ENCODE measurements at regions not wholly inside any gene's neighbourhood (a gene's known extent, or its start where the extent isn't known, plus 50 kb on each side); places are given as distances from the start of the nearest gene placed in this dataset.

DNA sequence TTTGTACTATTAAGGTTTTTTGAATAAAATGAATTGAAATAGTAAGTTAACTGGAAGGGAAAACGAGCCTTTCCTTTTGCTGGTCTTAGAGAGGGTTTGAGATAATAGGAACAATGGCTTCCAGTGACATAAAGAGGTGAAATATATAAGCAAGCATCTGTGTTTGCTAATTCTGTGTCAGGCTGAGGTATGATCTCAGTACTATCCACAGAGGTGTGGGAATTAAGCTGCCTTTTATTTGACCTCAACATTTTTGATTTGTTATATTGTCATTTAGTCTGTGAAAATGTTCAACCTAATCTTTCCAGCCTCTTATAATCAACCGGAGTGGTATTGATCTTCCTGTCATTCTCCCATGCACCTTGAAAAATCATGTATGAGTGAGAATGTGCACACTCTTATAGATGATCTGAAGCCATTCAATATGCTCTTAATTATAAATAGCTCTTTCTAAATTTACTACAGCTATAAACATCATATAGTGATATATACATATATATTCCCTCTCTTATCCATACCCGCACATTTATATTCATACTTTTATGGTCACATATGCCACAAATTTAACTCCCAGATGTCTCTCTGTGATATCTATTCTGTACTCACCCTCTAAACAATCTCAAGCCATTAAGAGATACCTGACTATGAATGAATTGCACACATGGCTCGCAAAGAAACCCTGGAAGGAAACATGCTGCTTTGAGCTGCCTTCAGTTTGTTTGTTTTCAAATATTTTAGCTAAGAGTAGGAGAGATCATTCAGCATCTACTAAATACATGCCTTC lies 754.7 kb upstream of the NRSN1 start:
- Histone ChIP-seq H3K9me3 (no peaks in the 10 kb centered on the region), H3K27me3 (no peaks in the 10 kb centered on the region), H3K27ac (no peak overlapping the region), H3K36me3 (no peaks in the 10 kb centered on the region), H3K4me1 (no peaks in the 10 kb centered on the region), H3K4me3 (no peak overlapping the region)
- WGBS, 2 donors: 58 to 72% methylated on average over 4 of the region's 4 CpGs
- TF ChIP-seq EP300 (IDR thresholded peaks at IDR 0.05) (no peak), POLR2A (IDR thresholded peaks at IDR 0.05) (no peak)
- TF ChIP-seq, protein P1, sequence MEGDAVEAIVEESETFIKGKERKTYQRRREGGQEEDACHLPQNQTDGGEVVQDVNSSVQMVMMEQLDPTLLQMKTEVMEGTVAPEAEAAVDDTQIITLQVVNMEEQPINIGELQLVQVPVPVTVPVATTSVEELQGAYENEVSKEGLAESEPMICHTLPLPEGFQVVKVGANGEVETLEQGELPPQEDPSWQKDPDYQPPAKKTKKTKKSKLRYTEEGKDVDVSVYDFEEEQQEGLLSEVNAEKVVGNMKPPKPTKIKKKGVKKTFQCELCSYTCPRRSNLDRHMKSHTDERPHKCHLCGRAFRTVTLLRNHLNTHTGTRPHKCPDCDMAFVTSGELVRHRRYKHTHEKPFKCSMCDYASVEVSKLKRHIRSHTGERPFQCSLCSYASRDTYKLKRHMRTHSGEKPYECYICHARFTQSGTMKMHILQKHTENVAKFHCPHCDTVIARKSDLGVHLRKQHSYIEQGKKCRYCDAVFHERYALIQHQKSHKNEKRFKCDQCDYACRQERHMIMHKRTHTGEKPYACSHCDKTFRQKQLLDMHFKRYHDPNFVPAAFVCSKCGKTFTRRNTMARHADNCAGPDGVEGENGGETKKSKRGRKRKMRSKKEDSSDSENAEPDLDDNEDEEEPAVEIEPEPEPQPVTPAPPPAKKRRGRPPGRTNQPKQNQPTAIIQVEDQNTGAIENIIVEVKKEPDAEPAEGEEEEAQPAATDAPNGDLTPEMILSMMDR (IDR thresholded peaks at IDR 0.05): no peak
- no peak for DNase-seq (ENCODE audit: low spot score in 2 of 2)

DNA sequence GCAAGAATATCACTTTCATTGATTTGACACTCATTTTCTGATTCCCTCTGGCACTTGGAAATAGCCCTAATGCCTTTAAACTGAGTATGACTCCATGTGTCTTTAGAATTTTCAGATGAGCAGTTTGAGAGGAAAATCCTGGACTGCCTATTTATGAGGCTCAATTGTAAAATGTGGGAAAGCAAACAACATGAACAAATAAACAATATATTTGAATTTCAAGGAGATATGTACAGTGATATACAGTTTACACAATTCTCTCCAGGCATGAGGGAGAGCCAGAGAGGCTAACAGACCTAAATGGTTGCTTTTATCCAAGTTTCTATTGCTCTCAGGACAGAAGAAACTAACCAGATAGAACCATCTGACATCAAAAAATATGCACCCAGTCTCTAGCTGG lies 748.2 kb upstream of the NRSN1 start:
- no peak overlapping the region for H3K4me3 ChIP-seq
- H3K9me3 ChIP-seq: no peaks in the 10 kb centered on the region
- no peaks in the 10 kb centered on the region for H3K4me1 ChIP-seq
- no peak for TF ChIP-seq POLR2A (IDR thresholded peaks at IDR 0.05)
- TF ChIP-seq, protein P1 (IDR thresholded peaks at IDR 0.05): no peak
- TF ChIP-seq EP300 (IDR thresholded peaks at IDR 0.05): no peak
- DNase-seq (ENCODE audit: low spot score in 2 of 2): no peak
- no peaks in the 10 kb centered on the region for H3K36me3 ChIP-seq
- H3K27ac ChIP-seq: no peak overlapping the region
- no peaks in the 10 kb centered on the region for H3K27me3 ChIP-seq

DNA sequence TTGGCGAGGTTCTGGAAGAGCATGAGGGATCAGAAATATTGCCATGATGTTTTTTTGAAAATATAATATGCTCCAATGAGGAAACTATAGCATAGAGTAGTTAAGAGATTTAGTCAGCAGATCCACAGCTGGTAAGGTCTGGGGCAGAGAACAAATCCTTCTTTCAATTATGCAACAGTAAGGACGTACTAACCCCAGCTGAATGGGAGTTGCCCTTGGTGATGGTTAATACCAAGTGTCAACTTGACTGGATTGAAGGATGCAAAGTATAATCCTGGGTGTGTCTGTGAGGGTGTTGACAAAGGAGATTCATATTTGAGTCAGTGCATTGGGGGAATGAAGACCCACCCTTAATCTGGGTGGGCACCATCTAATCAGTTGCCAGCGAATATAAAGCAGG lies 745.5 kb upstream of the NRSN1 start:
- 84 to 88% methylated on average over 3 of the region's 3 CpGs for WGBS, 2 donors
- no peak overlapping the region for H3K4me3 ChIP-seq

DNA sequence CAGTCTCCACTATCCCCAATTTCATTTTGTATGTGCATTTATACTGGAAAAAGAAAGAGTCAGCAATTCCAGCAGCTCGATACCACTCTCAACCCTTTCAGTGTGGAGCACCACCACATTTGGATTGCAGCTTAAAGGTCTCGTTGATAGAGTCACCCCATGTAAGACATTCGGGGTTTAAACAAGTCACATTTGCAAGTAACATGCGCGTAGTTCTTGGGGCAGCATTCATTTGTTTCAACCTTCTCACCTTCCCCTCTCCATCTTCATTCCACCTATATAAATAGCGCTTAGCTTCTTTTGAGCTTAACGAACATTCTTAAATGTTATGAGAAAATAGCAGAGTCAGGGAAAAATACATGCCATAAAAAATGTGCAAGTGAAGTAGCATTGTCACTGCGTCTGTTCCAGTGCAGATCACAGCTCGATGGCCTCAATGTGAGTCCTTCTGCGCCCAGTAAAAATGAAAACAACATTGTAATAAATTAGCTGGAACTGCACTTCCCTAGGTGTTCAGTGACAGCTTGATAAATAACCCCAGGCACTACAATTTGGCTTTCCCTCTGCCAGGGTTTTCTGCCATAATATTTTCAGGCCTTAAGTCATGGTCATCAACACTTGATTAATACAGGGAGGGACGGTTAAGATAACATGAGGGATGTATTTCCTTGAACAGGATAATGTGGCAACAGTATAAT lies 737.8 kb upstream of the NRSN1 start:
- WGBS, 2 donors: 83 to 90% methylated on average over 11 of the region's 11 CpGs

More for the DNA sequence above, 745.5 kb upstream of the NRSN1 start:
- Histone ChIP-seq H3K9me3 (no peaks in the 10 kb centered on the region), H3K27ac (no peak overlapping the region), H3K36me3 (no peaks in the 10 kb centered on the region), H3K4me1 (no peaks in the 10 kb centered on the region), H3K27me3 (no peaks in the 10 kb centered on the region)
- no peak for DNase-seq (ENCODE audit: low spot score in 2 of 2)
- TF ChIP-seq POLR2A (IDR thresholded peaks at IDR 0.05) (no peak), EP300 (IDR thresholded peaks at IDR 0.05) (no peak)
- TF ChIP-seq, protein P1 (IDR thresholded peaks at IDR 0.05): no peak

More for the DNA sequence above, 737.8 kb upstream of the NRSN1 start:
- H3K4me1 ChIP-seq: no peaks in the 10 kb centered on the region
- H3K36me3 ChIP-seq: no peaks in the 10 kb centered on the region
- no peak overlapping the region for H3K4me3 ChIP-seq
- H3K9me3 ChIP-seq: no peaks in the 10 kb centered on the region
- H3K27ac ChIP-seq: no peak overlapping the region
- TF ChIP-seq EP300 (IDR thresholded peaks at IDR 0.05) (no peak), POLR2A (IDR thresholded peaks at IDR 0.05) (no peak)
- TF ChIP-seq, protein P1 (IDR thresholded peaks at IDR 0.05): no peak
- no peaks in the 10 kb centered on the region for H3K27me3 ChIP-seq
- no peak for DNase-seq (ENCODE audit: low spot score in 2 of 2)

Data from tibial nerve (tissue), 4 donors.